CD4-positive, CD25-positive, alpha-beta regulatory T cell (primary cell): ENCODE measurements at regions not wholly inside any gene's neighbourhood (a gene's known extent, or its start where the extent isn't known, plus 50 kb on each side); places are given as distances from the start of the nearest gene placed in this dataset.
A peak's percentile ranks its signal among the peaks of the same experiment; 100 is the strongest.

Experiments
- ATAC-seq, 2 donors: fragments of 150-1000 bp; cut with Tn5 transposase; one replicate each; pipeline ENCODE4 v1.10.0; 2021; ENCODE audit warnings: low read depth in 2 of 2, moderate number of reproducible peaks in 2 of 2, moderate library complexity in 1 of 2
- DNase-seq, 3 donors: peaks; one replicate each; pipeline versions ENCODE4 v3.0.0 to v3.0.0-alpha.2; 2012 to 2022; ENCODE audit warnings: mixed read lengths in 1 of 3
- H3K27ac ChIP-seq: one replicate; pipeline ENCODE4 v1.7.0; 2013; ENCODE audit warnings: mild to moderate bottlenecking, low read length; ENCODE audit not compliant: insufficient read depth, poor library complexity, severe bottlenecking
- H3K27me3 ChIP-seq: one replicate; pipeline ENCODE4 v1.7.0; 2013; ENCODE audit warnings: low read length; ENCODE audit not compliant: control insufficient read depth, insufficient read depth
- H3K36me3 ChIP-seq: one replicate; pipeline ENCODE4 v1.7.0; 2013; ENCODE audit warnings: mild to moderate bottlenecking, low read length, moderate library complexity; ENCODE audit not compliant: control insufficient read depth, insufficient read depth
- H3K4me1 ChIP-seq: 2 replicates; pipeline ENCODE4 v1.7.0; 2013; ENCODE audit warnings: mild to moderate bottlenecking, low read length; ENCODE audit not compliant: insufficient read depth, control insufficient read depth, poor library complexity, severe bottlenecking
- H3K4me3 ChIP-seq: one replicate; pipeline ENCODE4 v1.7.0; 2013; ENCODE audit warnings: low read depth, mild to moderate bottlenecking, low read length, moderate library complexity
- H3K9me3 ChIP-seq, 2 experiments: 1 replicate in 1 of 2; 2 replicates in 1 of 2; pipeline ENCODE4 v1.7.0; 2013; ENCODE audit warnings: low read length in 2 of 2, mild to moderate bottlenecking in 1 of 2, moderate library complexity in 1 of 2; ENCODE audit not compliant: control insufficient read depth in 2 of 2
- H3K27ac Mint-ChIP-seq, 3 donors: one replicate each; pipeline ENCODE4 v1.8.0; 2020 to 2022; ENCODE audit warnings: mild to moderate bottlenecking in 3 of 3, mixed read lengths in 3 of 3, moderate library complexity in 2 of 3
- H3K27me3 Mint-ChIP-seq: one replicate; pipeline ENCODE4 v1.8.0; 2022; ENCODE audit warnings: mild to moderate bottlenecking, mixed read lengths
- H3K36me3 Mint-ChIP-seq: one replicate; pipeline ENCODE4 v1.8.0; 2020; ENCODE audit warnings: mixed read lengths
- H3K4me1 Mint-ChIP-seq, 4 donors: one replicate each; pipeline ENCODE4 v1.8.0; 2020 to 2022; ENCODE audit warnings: mixed read lengths in 4 of 4, mild to moderate bottlenecking in 1 of 4
- H3K4me3 Mint-ChIP-seq, 4 donors: one replicate each; pipeline ENCODE4 v1.8.0; 2020 to 2022; ENCODE audit warnings: mild to moderate bottlenecking in 4 of 4, mixed read lengths in 4 of 4, moderate library complexity in 3 of 4
- H3K9me3 Mint-ChIP-seq, 7 donors: one replicate each; pipeline ENCODE4 v1.8.0; 2020 to 2022; ENCODE audit warnings: mixed read lengths in 7 of 7, mild to moderate bottlenecking in 3 of 7, moderate library complexity in 2 of 7

- Histone ChIP-seq H3K4me3 (no peak overlapping the region), H3K4me1 (no peaks in the 10 kb centered on the region), H3K27me3 (no peaks in the 10 kb centered on the region), H3K36me3 (no peaks in the 10 kb centered on the region), H3K9me3 (no peaks in the 10 kb centered on the region), H3K27ac (no peak overlapping the region)
- peaks cover 0 to 4% (median 0%) of the 10 kb centered on the region in 7 donors for H3K9me3 Mint-ChIP-seq
- H3K4me3 Mint-ChIP-seq, result no peak overlapping the region
- DNase-seq, result no peak
- no peak for ATAC-seq
- no peaks in the 10 kb centered on the region for H3K4me1 Mint-ChIP-seq
- no peaks in the 10 kb centered on the region for H3K36me3 Mint-ChIP-seq
- H3K27me3 Mint-ChIP-seq, result no peaks in the 10 kb centered on the region
- H3K27ac Mint-ChIP-seq, result no peak overlapping the region
Observed at GRCh38 chr4:13126976-13127910, 356.9 kb downstream of the RAB28 start.

GRCh38 chr4:13118633-13119032, 365.5 kb downstream of the RAB28 start:
- H3K27ac ChIP-seq, result no peak overlapping the region
- Mint-ChIP-seq H3K27ac (peak overlapping the region in 1 of 3 donors; percentile 9), H3K4me3 (no peak overlapping the region), H3K27me3 (no peaks in the 10 kb centered on the region), H3K36me3 (no peaks in the 10 kb centered on the region), H3K4me1 (no peaks in the 10 kb centered on the region), H3K9me3 (peaks cover 0 to 8% (median 5%) of the 10 kb centered on the region in 7 donors)
- no peaks in the 10 kb centered on the region for H3K9me3 ChIP-seq
- H3K36me3 ChIP-seq, result no peaks in the 10 kb centered on the region
- H3K27me3 ChIP-seq, result no peaks in the 10 kb centered on the region
- no peaks in the 10 kb centered on the region for H3K4me1 ChIP-seq
- no peak for DNase-seq
- H3K4me3 ChIP-seq, result no peak overlapping the region
- no peak for ATAC-seq

- no peaks in the 10 kb centered on the region for H3K36me3 Mint-ChIP-seq
- H3K27ac Mint-ChIP-seq, result no peak overlapping the region
- Histone ChIP-seq H3K9me3 (no peaks in the 10 kb centered on the region), H3K27me3 (no peaks in the 10 kb centered on the region), H3K4me1 (no peaks in the 10 kb centered on the region), H3K27ac (no peak overlapping the region), H3K4me3 (no peak overlapping the region), H3K36me3 (no peaks in the 10 kb centered on the region)
- no peaks in the 10 kb centered on the region for H3K27me3 Mint-ChIP-seq
- DNase-seq (no peak), ATAC-seq (no peak)
- no peaks in the 10 kb centered on the region for H3K4me1 Mint-ChIP-seq
- peaks cover 1 to 8% (median 7%) of the 10 kb centered on the region in 7 donors for H3K9me3 Mint-ChIP-seq
- H3K4me3 Mint-ChIP-seq, result no peak overlapping the region
Observed at GRCh38 chr4:13117185-13117584, 367.0 kb downstream of the RAB28 start.

- Mint-ChIP-seq H3K4me3 (no peak overlapping the region), H3K36me3 (no peaks in the 10 kb centered on the region), H3K27ac (no peak overlapping the region), H3K4me1 (no peaks in the 10 kb centered on the region), H3K27me3 (no peaks in the 10 kb centered on the region), H3K9me3 (peaks cover 0 to 30% (median 12%) of the 10 kb centered on the region in 7 donors)
- Histone ChIP-seq H3K27me3 (no peaks in the 10 kb centered on the region), H3K4me1 (no peaks in the 10 kb centered on the region), H3K4me3 (no peak overlapping the region), H3K27ac (no peak overlapping the region), H3K9me3 (no peaks in the 10 kb centered on the region), H3K36me3 (no peaks in the 10 kb centered on the region)
- no peak for DNase-seq
- no peak for ATAC-seq
Observed at GRCh38 chr4:13112030-13112429, 372.1 kb downstream of the RAB28 start.

DNA sequence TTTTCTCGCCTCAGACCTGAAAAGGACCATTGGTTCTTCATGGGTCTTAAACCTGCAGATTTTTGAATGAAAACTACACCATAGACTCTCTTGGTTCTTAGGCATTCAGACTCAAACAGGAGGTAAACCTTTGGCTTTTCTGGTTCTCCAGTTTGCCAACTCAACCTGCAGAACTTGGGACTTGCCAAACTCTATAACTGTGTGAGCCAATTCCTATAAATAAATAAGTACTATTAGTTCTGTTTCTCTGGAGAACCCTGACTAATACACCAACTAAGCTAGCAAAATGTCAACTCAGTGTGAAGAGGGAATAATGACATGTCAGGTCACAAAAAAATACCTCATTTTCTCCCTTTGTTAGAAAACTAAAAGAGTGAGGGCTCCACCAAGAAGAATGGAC, 374.6 kb downstream of the RAB28 start:
- peaks cover 0 to 30% (median 12%) of the 10 kb centered on the region in 7 donors for H3K9me3 Mint-ChIP-seq
- no peak overlapping the region for H3K27ac ChIP-seq
- H3K4me1 Mint-ChIP-seq, result no peaks in the 10 kb centered on the region
- H3K27ac Mint-ChIP-seq, result no peak overlapping the region
- no peaks in the 10 kb centered on the region for H3K36me3 Mint-ChIP-seq
- no peak for DNase-seq
- H3K36me3 ChIP-seq, result no peaks in the 10 kb centered on the region
- no peaks in the 10 kb centered on the region for H3K4me1 ChIP-seq
- H3K9me3 ChIP-seq, result no peaks in the 10 kb centered on the region
- ATAC-seq, result no peak
- no peaks in the 10 kb centered on the region for H3K27me3 ChIP-seq
- H3K27me3 Mint-ChIP-seq, result no peaks in the 10 kb centered on the region
- no peak overlapping the region for H3K4me3 ChIP-seq
- H3K4me3 Mint-ChIP-seq, result no peak overlapping the region

DNA sequence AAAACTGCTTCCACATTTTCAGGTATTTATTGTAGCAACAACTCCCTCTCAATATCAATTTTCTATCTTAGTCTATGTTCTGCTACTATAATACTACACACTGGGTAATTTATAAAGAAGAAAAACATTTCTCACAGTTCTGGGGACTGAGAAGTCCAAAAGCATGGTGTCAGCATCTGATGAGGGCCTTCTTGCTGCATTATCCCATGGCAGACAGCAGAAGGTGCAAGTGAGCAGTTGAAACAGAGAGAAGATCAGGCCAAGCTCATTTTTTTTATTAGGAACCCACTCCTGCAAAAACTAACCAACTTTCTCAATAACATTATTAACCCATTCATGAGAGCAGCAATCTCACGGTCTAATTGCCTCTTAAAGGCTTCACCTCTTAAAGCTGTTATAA, 376.0 kb downstream of the RAB28 start:
- Mint-ChIP-seq H3K27me3 (no peaks in the 10 kb centered on the region), H3K4me1 (no peaks in the 10 kb centered on the region), H3K36me3 (no peaks in the 10 kb centered on the region), H3K27ac (no peak overlapping the region), H3K9me3 (peaks cover 0 to 30% (median 8%) of the 10 kb centered on the region in 7 donors), H3K4me3 (no peak overlapping the region)
- H3K4me3 ChIP-seq, result no peak overlapping the region
- H3K4me1 ChIP-seq, result no peaks in the 10 kb centered on the region
- no peak for ATAC-seq
- no peak overlapping the region for H3K27ac ChIP-seq
- H3K9me3 ChIP-seq, result no peaks in the 10 kb centered on the region
- no peaks in the 10 kb centered on the region for H3K27me3 ChIP-seq
- H3K36me3 ChIP-seq, result no peaks in the 10 kb centered on the region
- DNase-seq, result no peak

DNA sequence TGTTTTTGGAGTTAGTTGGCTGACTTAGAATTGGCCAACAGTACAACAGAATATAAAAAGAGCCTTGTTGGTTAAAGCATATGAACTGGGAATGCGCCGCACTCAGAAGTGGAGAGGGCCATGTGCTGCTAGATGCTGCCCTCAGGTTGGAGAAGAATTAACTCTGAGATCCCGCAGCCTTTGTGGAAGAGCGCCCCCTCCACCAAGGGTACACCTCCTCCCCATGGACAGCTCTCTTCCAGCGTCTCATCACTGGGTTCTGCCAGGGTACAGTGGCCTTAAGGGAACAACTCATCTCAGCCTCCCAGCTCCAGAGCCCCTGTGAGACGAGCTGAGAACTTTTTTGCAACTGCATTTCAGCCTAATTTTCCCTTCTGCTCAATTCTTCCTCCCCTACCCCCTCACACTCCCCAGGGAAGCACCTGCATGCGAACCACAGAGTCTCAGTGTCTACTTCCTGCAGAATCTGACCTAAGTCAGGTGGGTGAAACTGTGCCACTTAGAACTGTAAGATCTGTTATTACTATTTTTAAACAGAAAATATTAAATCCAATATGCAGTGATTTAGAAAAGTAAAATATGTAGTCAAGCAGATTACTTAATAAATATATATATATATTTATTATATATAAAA, 380.6 kb downstream of the RAB28 start:
- no peaks in the 10 kb centered on the region for H3K27me3 Mint-ChIP-seq
- Histone ChIP-seq H3K27ac (no peak overlapping the region), H3K27me3 (no peaks in the 10 kb centered on the region), H3K36me3 (no peaks in the 10 kb centered on the region), H3K4me3 (no peak overlapping the region), H3K4me1 (no peaks in the 10 kb centered on the region), H3K9me3 (no peaks in the 10 kb centered on the region)
- H3K4me1 Mint-ChIP-seq, result no peaks in the 10 kb centered on the region
- DNase-seq (no peak), ATAC-seq (no peak)
- peaks cover 0 to 11% (median 4%) of the 10 kb centered on the region in 7 donors for H3K9me3 Mint-ChIP-seq
- H3K4me3 Mint-ChIP-seq, result no peak overlapping the region
- H3K36me3 Mint-ChIP-seq, result no peaks in the 10 kb centered on the region
- H3K27ac Mint-ChIP-seq, result no peak overlapping the region
